ENCODE measurements at regions not wholly inside any gene's neighbourhood (a gene's known extent, or its start where the extent isn't known, plus 50 kb on each side); places are given as distances from the start of the nearest gene placed in this dataset.

- Mint-ChIP-seq H3K27me3 (ENCODE audit: insufficient read depth, low read depth, poor library complexity) (no peaks in the 10 kb centered on the region), H3K9me3 (peaks cover 6% of the 10 kb centered on the region; the same call in 2 of the 3 replicates), H3K36me3 (ENCODE audit: low read depth) (no peaks in the 10 kb centered on the region), H3K4me1 (peaks cover 3% of the 10 kb centered on the region; the same call in 2 of the 3 replicates), H3K27ac (no peak overlapping the region), H3K4me3 (no peak overlapping the region)
- Histone ChIP-seq H3K27ac (ENCODE audit: low read depth) (no peak overlapping the region), H3K4me3 (no peak overlapping the region), H2AFZ (no peak overlapping the region), H3K79me2 (replicated peaks; ENCODE audit: insufficient read depth) (no peaks in the 10 kb centered on the region), H3F3A (replicated peaks; ENCODE audit: low read depth) (no peaks in the 10 kb centered on the region), H3K27me3 (ENCODE audit: insufficient read depth) (no peaks in the 10 kb centered on the region), H3K4me1 (ENCODE audit: insufficient read depth) (no peaks in the 10 kb centered on the region), H3K9me2 (ENCODE audit: insufficient read depth) (no peaks in the 10 kb centered on the region), H3K4me2 (no peak overlapping the region), H4K20me1 (replicated peaks; ENCODE audit: insufficient read depth) (no peaks in the 10 kb centered on the region), H3K36me3 (ENCODE audit: insufficient read depth) (no peaks in the 10 kb centered on the region)
- ATAC-seq, result no peak
- no peak for DNase-seq (ENCODE audit: low spot score)
- TF ChIP-seq, protein P1, sequence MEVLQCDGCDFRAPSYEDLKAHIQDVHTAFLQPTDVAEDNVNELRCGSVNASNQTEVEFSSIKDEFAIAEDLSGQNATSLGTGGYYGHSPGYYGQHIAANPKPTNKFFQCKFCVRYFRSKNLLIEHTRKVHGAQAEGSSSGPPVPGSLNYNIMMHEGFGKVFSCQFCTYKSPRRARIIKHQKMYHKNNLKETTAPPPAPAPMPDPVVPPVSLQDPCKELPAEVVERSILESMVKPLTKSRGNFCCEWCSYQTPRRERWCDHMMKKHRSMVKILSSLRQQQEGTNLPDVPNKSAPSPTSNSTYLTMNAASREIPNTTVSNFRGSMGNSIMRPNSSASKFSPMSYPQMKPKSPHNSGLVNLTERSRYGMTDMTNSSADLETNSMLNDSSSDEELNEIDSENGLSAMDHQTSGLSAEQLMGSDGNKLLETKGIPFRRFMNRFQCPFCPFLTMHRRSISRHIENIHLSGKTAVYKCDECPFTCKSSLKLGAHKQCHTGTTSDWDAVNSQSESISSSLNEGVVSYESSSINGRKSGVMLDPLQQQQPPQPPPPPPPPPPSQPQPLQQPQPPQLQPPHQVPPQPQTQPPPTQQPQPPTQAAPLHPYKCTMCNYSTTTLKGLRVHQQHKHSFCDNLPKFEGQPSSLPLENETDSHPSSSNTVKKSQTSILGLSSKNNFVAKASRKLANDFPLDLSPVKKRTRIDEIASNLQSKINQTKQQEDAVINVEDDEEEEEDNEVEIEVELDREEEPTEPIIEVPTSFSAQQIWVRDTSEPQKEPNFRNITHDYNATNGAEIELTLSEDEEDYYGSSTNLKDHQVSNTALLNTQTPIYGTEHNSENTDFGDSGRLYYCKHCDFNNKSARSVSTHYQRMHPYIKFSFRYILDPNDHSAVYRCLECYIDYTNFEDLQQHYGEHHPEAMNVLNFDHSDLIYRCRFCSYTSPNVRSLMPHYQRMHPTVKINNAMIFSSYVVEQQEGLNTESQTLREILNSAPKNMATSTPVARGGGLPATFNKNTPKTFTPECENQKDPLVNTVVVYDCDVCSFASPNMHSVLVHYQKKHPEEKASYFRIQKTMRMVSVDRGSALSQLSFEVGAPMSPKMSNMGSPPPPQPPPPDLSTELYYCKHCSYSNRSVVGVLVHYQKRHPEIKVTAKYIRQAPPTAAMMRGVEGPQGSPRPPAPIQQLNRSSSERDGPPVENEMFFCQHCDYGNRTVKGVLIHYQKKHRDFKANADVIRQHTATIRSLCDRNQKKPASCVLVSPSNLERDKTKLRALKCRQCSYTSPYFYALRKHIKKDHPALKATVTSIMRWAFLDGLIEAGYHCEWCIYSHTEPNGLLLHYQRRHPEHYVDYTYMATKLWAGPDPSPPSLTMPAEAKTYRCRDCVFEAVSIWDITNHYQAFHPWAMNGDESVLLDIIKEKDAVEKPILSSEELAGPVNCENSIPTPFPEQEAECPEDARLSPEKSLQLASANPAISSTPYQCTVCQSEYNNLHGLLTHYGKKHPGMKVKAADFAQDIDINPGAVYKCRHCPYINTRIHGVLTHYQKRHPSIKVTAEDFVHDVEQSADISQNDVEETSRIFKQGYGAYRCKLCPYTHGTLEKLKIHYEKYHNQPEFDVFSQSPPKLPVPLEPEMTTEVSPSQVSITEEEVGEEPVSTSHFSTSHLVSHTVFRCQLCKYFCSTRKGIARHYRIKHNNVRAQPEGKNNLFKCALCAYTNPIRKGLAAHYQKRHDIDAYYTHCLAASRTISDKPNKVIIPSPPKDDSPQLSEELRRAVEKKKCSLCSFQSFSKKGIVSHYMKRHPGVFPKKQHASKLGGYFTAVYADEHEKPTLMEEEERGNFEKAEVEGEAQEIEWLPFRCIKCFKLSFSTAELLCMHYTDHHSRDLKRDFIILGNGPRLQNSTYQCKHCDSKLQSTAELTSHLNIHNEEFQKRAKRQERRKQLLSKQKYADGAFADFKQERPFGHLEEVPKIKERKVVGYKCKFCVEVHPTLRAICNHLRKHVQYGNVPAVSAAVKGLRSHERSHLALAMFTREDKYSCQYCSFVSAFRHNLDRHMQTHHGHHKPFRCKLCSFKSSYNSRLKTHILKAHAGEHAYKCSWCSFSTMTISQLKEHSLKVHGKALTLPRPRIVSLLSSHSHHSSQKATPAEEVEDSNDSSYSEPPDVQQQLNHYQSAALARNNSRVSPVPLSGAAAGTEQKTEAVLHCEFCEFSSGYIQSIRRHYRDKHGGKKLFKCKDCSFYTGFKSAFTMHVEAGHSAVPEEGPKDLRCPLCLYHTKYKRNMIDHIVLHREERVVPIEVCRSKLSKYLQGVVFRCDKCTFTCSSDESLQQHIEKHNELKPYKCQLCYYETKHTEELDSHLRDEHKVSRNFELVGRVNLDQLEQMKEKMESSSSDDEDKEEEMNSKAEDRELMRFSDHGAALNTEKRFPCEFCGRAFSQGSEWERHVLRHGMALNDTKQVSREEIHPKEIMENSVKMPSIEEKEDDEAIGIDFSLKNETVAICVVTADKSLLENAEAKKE (CRISPR knock-in tag; IDR thresholded peaks at IDR 0.05), result no peak
- TF ChIP-seq ZNF114 (CRISPR knock-in tag; IDR thresholded peaks at IDR 0.05) (no peak), ZNF331 (CRISPR knock-in tag; IDR thresholded peaks at IDR 0.05; ENCODE audit: low read depth) (no peak), ETS1 (IDR thresholded peaks at IDR 0.05) (no peak), CREB1 (CRISPR knock-in tag; IDR thresholded peaks at IDR 0.05; ENCODE audit: low read depth) (no peak), STAT1 (IDR thresholded peaks at IDR 0.05; ENCODE audit: unreplicated experiment) (no peak), EZH2phosphoT487 (IDR thresholded peaks at IDR 0.05; ENCODE audit: unreplicated experiment) (no peak)
- TF ChIP-seq, protein P2, sequence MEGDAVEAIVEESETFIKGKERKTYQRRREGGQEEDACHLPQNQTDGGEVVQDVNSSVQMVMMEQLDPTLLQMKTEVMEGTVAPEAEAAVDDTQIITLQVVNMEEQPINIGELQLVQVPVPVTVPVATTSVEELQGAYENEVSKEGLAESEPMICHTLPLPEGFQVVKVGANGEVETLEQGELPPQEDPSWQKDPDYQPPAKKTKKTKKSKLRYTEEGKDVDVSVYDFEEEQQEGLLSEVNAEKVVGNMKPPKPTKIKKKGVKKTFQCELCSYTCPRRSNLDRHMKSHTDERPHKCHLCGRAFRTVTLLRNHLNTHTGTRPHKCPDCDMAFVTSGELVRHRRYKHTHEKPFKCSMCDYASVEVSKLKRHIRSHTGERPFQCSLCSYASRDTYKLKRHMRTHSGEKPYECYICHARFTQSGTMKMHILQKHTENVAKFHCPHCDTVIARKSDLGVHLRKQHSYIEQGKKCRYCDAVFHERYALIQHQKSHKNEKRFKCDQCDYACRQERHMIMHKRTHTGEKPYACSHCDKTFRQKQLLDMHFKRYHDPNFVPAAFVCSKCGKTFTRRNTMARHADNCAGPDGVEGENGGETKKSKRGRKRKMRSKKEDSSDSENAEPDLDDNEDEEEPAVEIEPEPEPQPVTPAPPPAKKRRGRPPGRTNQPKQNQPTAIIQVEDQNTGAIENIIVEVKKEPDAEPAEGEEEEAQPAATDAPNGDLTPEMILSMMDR (conservative IDR thresholded peaks at IDR 0.05; ENCODE audit: low read depth in 2 of 2), result no peak
Observed at GRCh38 chr14:103255555-103255954, 78.5 kb upstream of the EIF5 start.

All from GM23338 (cell line).